ENCODE measurements at regions not wholly inside any gene's neighbourhood (a gene's known extent, or its start where the extent isn't known, plus 50 kb on each side); places are given as distances from the start of the nearest gene placed in this dataset.
"Not testable (repeated sequence)": the region's sequence is repeated elsewhere in the genome, so short reads cannot be mapped to it uniquely, and the experiment has no call there.

GRCh38 chr4:12924253-12924652 is 559.9 kb downstream of the RAB28 start:
- TF ChIP-seq EZH2 (optimal IDR thresholded peaks at IDR 0.05; ENCODE audit: low read depth, low read length) (no peak), EZH2phosphoT487 (IDR thresholded peaks at IDR 0.05; ENCODE audit: low read length) (no peak)
- TF ChIP-seq, protein P1, sequence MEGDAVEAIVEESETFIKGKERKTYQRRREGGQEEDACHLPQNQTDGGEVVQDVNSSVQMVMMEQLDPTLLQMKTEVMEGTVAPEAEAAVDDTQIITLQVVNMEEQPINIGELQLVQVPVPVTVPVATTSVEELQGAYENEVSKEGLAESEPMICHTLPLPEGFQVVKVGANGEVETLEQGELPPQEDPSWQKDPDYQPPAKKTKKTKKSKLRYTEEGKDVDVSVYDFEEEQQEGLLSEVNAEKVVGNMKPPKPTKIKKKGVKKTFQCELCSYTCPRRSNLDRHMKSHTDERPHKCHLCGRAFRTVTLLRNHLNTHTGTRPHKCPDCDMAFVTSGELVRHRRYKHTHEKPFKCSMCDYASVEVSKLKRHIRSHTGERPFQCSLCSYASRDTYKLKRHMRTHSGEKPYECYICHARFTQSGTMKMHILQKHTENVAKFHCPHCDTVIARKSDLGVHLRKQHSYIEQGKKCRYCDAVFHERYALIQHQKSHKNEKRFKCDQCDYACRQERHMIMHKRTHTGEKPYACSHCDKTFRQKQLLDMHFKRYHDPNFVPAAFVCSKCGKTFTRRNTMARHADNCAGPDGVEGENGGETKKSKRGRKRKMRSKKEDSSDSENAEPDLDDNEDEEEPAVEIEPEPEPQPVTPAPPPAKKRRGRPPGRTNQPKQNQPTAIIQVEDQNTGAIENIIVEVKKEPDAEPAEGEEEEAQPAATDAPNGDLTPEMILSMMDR (IDR thresholded peaks at IDR 0.05; ENCODE audit: low read length): no peak
- H3F3A ChIP-seq (ENCODE audit: insufficient read depth, low read length): no peaks in the 10 kb centered on the region
- no peak overlapping the region for H3K9ac ChIP-seq (ENCODE audit: low read length)
- no peak overlapping the region for H3K27ac ChIP-seq (ENCODE audit: low read length)
- H3K4me1 ChIP-seq (ENCODE audit: low read length): no peaks in the 10 kb centered on the region
- no peaks in the 10 kb centered on the region for H3K79me2 ChIP-seq (ENCODE audit: low read length)
- H3K4me2 ChIP-seq (ENCODE audit: low read depth, low read length): no peak overlapping the region
- no peaks in the 10 kb centered on the region for H3K27me3 ChIP-seq (replicated peaks; ENCODE audit: insufficient read depth, low read length)
- H3K9me2 ChIP-seq (replicated peaks; ENCODE audit: insufficient read depth, low read length): no peaks in the 10 kb centered on the region
- no peaks in the 10 kb centered on the region for H3K36me3 ChIP-seq (replicated peaks; ENCODE audit: insufficient read depth, low read length)
- no peak overlapping the region for H2AFZ ChIP-seq (ENCODE audit: low read length)
- no peaks in the 10 kb centered on the region for H4K20me1 ChIP-seq (ENCODE audit: insufficient read depth, low read length)
- no peak overlapping the region for H3K4me3 ChIP-seq (ENCODE audit: low read length)
- H3K9me3 ChIP-seq (replicated peaks; ENCODE audit: insufficient read depth, low read length): no peaks in the 10 kb centered on the region
- DNase-seq: no peak

DNA sequence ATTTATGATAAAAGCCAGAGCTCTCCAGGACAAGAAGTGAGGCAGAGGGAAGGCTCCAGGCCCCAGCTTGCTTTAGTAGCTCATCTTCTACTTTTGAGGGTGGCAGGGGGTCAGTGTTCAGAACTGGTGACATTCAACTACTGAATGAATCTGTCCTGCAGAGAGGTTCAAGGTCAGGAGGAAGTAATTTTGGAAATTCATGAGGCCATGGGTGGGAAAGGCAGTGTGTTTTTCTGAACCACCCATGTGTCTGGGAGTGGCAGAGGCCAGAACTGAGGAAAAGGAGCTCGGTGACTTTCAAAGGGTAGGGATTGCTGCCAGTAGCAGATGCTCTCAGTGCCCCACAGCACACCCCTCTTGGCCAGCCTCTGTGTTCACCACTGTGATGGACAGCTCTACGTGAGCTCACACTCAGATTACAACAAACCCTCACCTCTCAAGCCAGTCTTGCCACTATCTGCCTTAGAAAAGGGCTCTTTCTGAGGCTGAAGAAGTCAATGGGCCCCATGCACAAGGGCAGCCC is 571.2 kb downstream of the RAB28 start:
- Histone ChIP-seq H3K9me3 (replicated peaks; ENCODE audit: insufficient read depth, low read length) (no peaks in the 10 kb centered on the region), H3K4me3 (ENCODE audit: low read length) (no peak overlapping the region), H3F3A (ENCODE audit: insufficient read depth, low read length) (no peaks in the 10 kb centered on the region), H3K36me3 (replicated peaks; ENCODE audit: insufficient read depth, low read length) (no peaks in the 10 kb centered on the region), H4K20me1 (ENCODE audit: insufficient read depth, low read length) (no peaks in the 10 kb centered on the region), H3K9me2 (replicated peaks; ENCODE audit: insufficient read depth, low read length) (no peaks in the 10 kb centered on the region), H2AFZ (ENCODE audit: low read length) (no peak overlapping the region), H3K79me2 (ENCODE audit: low read length) (no peaks in the 10 kb centered on the region), H3K27me3 (replicated peaks; ENCODE audit: insufficient read depth, low read length) (no peaks in the 10 kb centered on the region), H3K4me2 (ENCODE audit: low read depth, low read length) (no peak overlapping the region), H3K4me1 (ENCODE audit: low read length) (peaks cover 6% of the 10 kb centered on the region; the same call in 1 of the 2 replicates), H3K9ac (ENCODE audit: low read length) (no peak overlapping the region), H3K27ac (ENCODE audit: low read length) (no peak overlapping the region)
- DNase-seq: no peak
- TF ChIP-seq EZH2phosphoT487 (IDR thresholded peaks at IDR 0.05; ENCODE audit: low read length): no peak
- no peak for TF ChIP-seq EZH2 (optimal IDR thresholded peaks at IDR 0.05; ENCODE audit: low read depth, low read length)
- TF ChIP-seq, protein P1 (IDR thresholded peaks at IDR 0.05; ENCODE audit: low read length): no peak

GRCh38 chr4:12911750-12912358 is 572.3 kb downstream of the RAB28 start:
- no peaks in the 10 kb centered on the region for H3K9me3 ChIP-seq (replicated peaks; ENCODE audit: insufficient read depth, low read length)
- H3K27ac ChIP-seq (ENCODE audit: low read length): no peak overlapping the region
- no peaks in the 10 kb centered on the region for H3K79me2 ChIP-seq (ENCODE audit: low read length)
- no peaks in the 10 kb centered on the region for H3K9me2 ChIP-seq (replicated peaks; ENCODE audit: insufficient read depth, low read length)
- no peak overlapping the region for H3K4me3 ChIP-seq (ENCODE audit: low read length)
- H3K9ac ChIP-seq (ENCODE audit: low read length): no peak overlapping the region
- peaks cover 6% of the 10 kb centered on the region; the same call in 1 of the 2 replicates for H3K4me1 ChIP-seq (ENCODE audit: low read length)
- H3K36me3 ChIP-seq (replicated peaks; ENCODE audit: insufficient read depth, low read length): no peaks in the 10 kb centered on the region
- no peak overlapping the region for H3K4me2 ChIP-seq (ENCODE audit: low read depth, low read length)
- H3F3A ChIP-seq (ENCODE audit: insufficient read depth, low read length): no peaks in the 10 kb centered on the region
- no peaks in the 10 kb centered on the region for H3K27me3 ChIP-seq (replicated peaks; ENCODE audit: insufficient read depth, low read length)
- no peak overlapping the region for H2AFZ ChIP-seq (ENCODE audit: low read length)
- DNase-seq: no peak
- H4K20me1 ChIP-seq (ENCODE audit: insufficient read depth, low read length): no peaks in the 10 kb centered on the region
- TF ChIP-seq EZH2phosphoT487 (IDR thresholded peaks at IDR 0.05; ENCODE audit: low read length): no peak
- TF ChIP-seq, protein P1 (IDR thresholded peaks at IDR 0.05; ENCODE audit: low read length): no peak
- no peak for TF ChIP-seq EZH2 (optimal IDR thresholded peaks at IDR 0.05; ENCODE audit: low read depth, low read length)

DNA sequence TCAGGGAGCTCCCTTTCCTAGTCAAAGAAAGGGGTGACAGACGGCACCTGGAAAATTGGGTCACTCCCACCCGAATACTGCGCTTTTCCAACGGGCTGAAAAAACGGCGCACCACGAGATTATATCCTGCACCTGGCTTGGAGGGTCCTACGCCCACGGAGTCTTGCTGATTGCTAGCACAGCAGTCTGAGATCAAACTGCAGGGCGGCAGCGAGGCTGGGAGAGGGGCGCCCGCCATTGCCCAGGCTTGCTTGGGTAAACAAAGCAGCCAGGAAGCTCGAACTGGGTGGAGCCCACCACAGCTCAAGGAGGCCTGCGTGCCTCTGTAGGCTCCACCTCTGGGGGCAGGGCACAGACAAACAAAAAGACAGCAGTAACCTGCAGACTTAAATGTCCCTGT is 580.5 kb downstream of the RAB28 start:
- H3K27ac ChIP-seq (ENCODE audit: low read length); H3K4me3 ChIP-seq (ENCODE audit: low read length); H3K4me1 ChIP-seq (ENCODE audit: low read length); H3K9ac ChIP-seq (ENCODE audit: low read length); H3K36me3 ChIP-seq (replicated peaks; ENCODE audit: insufficient read depth, low read length); H3K9me3 ChIP-seq (replicated peaks; ENCODE audit: insufficient read depth, low read length); H2AFZ ChIP-seq (ENCODE audit: low read length); H3F3A ChIP-seq (ENCODE audit: insufficient read depth, low read length); DNase-seq; H3K4me2 ChIP-seq (ENCODE audit: low read depth, low read length); H3K27me3 ChIP-seq (replicated peaks; ENCODE audit: insufficient read depth, low read length); H3K9me2 ChIP-seq (replicated peaks; ENCODE audit: insufficient read depth, low read length); H4K20me1 ChIP-seq (ENCODE audit: insufficient read depth, low read length); H3K79me2 ChIP-seq (ENCODE audit: low read length): not testable (repeated sequence)
